Activated B cell treated with CpG ODN at 0.5 μM for 24 hours (primary cell): ENCODE measurements at regions not wholly inside any gene's neighbourhood (a gene's known extent, or its start where the extent isn't known, plus 50 kb on each side); places are given as distances from the start of the nearest gene placed in this dataset.

Source experiments
- ATAC-seq: fragments of 200-7000 bp; cut with Tn5 transposase; one replicate; pipeline ENCODE4 v1.10.0; 2021; ENCODE audit warnings: low read depth, mild to moderate bottlenecking, moderate library complexity
- CTCF ChIA-PET: fragments of 350-600 bp; sonication (Branson Sonifier 250); formaldehyde crosslinking; loops from one replicate; lab custom pipeline; 2021; ENCODE audit warnings: antibody characterized with exemption; lab: Charles Lee
- POLR2A ChIA-PET: fragments of 350-600 bp; sonication (Branson Sonifier 250); formaldehyde crosslinking; loops from one replicate; lab custom pipeline; 2021; ENCODE audit warnings: antibody characterized with exemption; lab: Charles Lee
- DNase-seq: peaks from one replicate; pipeline ENCODE4 v3.0.0; 2022
- H3K27ac Mint-ChIP-seq: one replicate; pipeline ENCODE4 v1.8.0; 2020; ENCODE audit warnings: mixed read lengths
- H3K27me3 Mint-ChIP-seq: one replicate; pipeline ENCODE4 v1.8.0; 2021; ENCODE audit warnings: mixed read lengths
- H3K36me3 Mint-ChIP-seq: one replicate; pipeline ENCODE4 v1.8.0; 2021; ENCODE audit warnings: low read depth, mixed read lengths
- H3K4me1 Mint-ChIP-seq: one replicate; pipeline ENCODE4 v1.8.0; 2021; ENCODE audit warnings: mixed read lengths
- H3K4me3 Mint-ChIP-seq: one replicate; pipeline ENCODE4 v1.8.0; 2020; ENCODE audit warnings: mild to moderate bottlenecking, mixed read lengths
- H3K9me3 Mint-ChIP-seq: one replicate; pipeline ENCODE4 v1.8.0; 2020; ENCODE audit warnings: mixed read lengths
- CTCF ChIP-seq: fragments of 200-600 bp; IDR thresholded peaks from one replicate; pipeline ENCODE4 v1.8.0; 2022; ENCODE audit warnings: antibody characterized with exemption, mild to moderate bottlenecking
- intact Hi-C: fragments of 100-400 bp; cut with micrococcal nuclease; formaldehyde crosslinking; loops from one replicate; pipeline ENCODE4 v1.15.1; 2024

- no peak for DNase-seq
- no peak overlapping the region for H3K4me3 Mint-ChIP-seq
- H3K4me1 Mint-ChIP-seq, result no peaks in the 10 kb centered on the region
- no peak overlapping the region for H3K27ac Mint-ChIP-seq
- TF ChIP-seq CTCF, result no peak
- intact Hi-C loops, result no loop called here
- ChIA-PET CTCF (no interaction called here), POLR2A (no interaction called here)
- no peaks in the 10 kb centered on the region for H3K9me3 Mint-ChIP-seq
- ATAC-seq, result no peak
- no peaks in the 10 kb centered on the region for H3K27me3 Mint-ChIP-seq
- H3K36me3 Mint-ChIP-seq, result no peaks in the 10 kb centered on the region
Observed at GRCh38 chr7:85634951-85635350, 448.1 kb upstream of the SEMA3D start.

GRCh38 chr7:85630904-85631600 lies 444.2 kb upstream of the SEMA3D start:
- Mint-ChIP-seq H3K4me1 (no peaks in the 10 kb centered on the region), H3K36me3 (no peaks in the 10 kb centered on the region), H3K27ac (no peak overlapping the region), H3K4me3 (no peak overlapping the region), H3K27me3 (no peaks in the 10 kb centered on the region), H3K9me3 (no peaks in the 10 kb centered on the region)
- TF ChIP-seq CTCF, result no peak
- intact Hi-C loops, result no loop called here
- POLR2A ChIA-PET, result no interaction called here
- ATAC-seq (no peak), DNase-seq (no peak)
- CTCF ChIA-PET, result no interaction called here

GRCh38 chr7:85627791-85628586 lies 441.1 kb upstream of the SEMA3D start:
- H3K4me3 Mint-ChIP-seq, result no peak overlapping the region
- CTCF ChIA-PET, result no interaction called here
- POLR2A ChIA-PET, result no interaction called here
- H3K27ac Mint-ChIP-seq, result no peak overlapping the region
- H3K27me3 Mint-ChIP-seq, result no peaks in the 10 kb centered on the region
- ATAC-seq, result no peak
- no peaks in the 10 kb centered on the region for H3K4me1 Mint-ChIP-seq
- no peak for DNase-seq
- no peaks in the 10 kb centered on the region for H3K36me3 Mint-ChIP-seq
- no peak for TF ChIP-seq CTCF
- no peaks in the 10 kb centered on the region for H3K9me3 Mint-ChIP-seq
- intact Hi-C loops, result no loop called here

- intact Hi-C loops, result no loop called here
- Mint-ChIP-seq H3K36me3 (no peaks in the 10 kb centered on the region), H3K9me3 (no peaks in the 10 kb centered on the region), H3K27ac (no peak overlapping the region), H3K4me3 (no peak overlapping the region), H3K4me1 (no peaks in the 10 kb centered on the region), H3K27me3 (no peaks in the 10 kb centered on the region)
- ATAC-seq (no peak), DNase-seq (no peak)
- ChIA-PET CTCF (no interaction called here), POLR2A (no interaction called here)
- no peak for TF ChIP-seq CTCF
Observed at GRCh38 chr7:85622059-85622458, 435.2 kb upstream of the SEMA3D start.

GRCh38 chr7:85620936-85621685 lies 434.3 kb upstream of the SEMA3D start:
- Mint-ChIP-seq H3K27me3 (no peaks in the 10 kb centered on the region), H3K4me1 (no peaks in the 10 kb centered on the region), H3K27ac (no peak overlapping the region), H3K4me3 (no peak overlapping the region), H3K36me3 (no peaks in the 10 kb centered on the region), H3K9me3 (no peaks in the 10 kb centered on the region)
- ATAC-seq, result no peak
- ChIA-PET POLR2A (no interaction called here), CTCF (no interaction called here)
- no peak for TF ChIP-seq CTCF
- intact Hi-C loops, result no loop called here
- no peak for DNase-seq
